ENCODE measurements at regions not wholly inside any gene's neighbourhood (a gene's known extent, or its start where the extent isn't known, plus 50 kb on each side); places are given as distances from the start of the nearest gene placed in this dataset.

- TF ChIP-seq YY1 (IDR thresholded peaks at IDR 0.05; ENCODE audit: low read depth) (no peak), TAF1 (IDR thresholded peaks at IDR 0.05; ENCODE audit: low read depth) (no peak), TEAD4 (IDR thresholded peaks at IDR 0.05) (no peak), FOXM1 (IDR thresholded peaks at IDR 0.05; ENCODE audit: borderline replicate concordance, low read depth) (no peak), MAX (IDR thresholded peaks at IDR 0.05) (no peak), EP300 (IDR thresholded peaks at IDR 0.05; ENCODE audit: borderline replicate concordance) (no peak), ZBTB7A (IDR thresholded peaks at IDR 0.05; ENCODE audit: low read depth) (no peak)
Observed at GRCh38 chrX:39070009-39070408, 268.8 kb downstream of the MID1IP1 start.

Data from Ishikawa (cell line).